ENCODE measurements at regions not wholly inside any gene's neighbourhood (a gene's known extent, or its start where the extent isn't known, plus 50 kb on each side); places are given as distances from the start of the nearest gene placed in this dataset.

DNA sequence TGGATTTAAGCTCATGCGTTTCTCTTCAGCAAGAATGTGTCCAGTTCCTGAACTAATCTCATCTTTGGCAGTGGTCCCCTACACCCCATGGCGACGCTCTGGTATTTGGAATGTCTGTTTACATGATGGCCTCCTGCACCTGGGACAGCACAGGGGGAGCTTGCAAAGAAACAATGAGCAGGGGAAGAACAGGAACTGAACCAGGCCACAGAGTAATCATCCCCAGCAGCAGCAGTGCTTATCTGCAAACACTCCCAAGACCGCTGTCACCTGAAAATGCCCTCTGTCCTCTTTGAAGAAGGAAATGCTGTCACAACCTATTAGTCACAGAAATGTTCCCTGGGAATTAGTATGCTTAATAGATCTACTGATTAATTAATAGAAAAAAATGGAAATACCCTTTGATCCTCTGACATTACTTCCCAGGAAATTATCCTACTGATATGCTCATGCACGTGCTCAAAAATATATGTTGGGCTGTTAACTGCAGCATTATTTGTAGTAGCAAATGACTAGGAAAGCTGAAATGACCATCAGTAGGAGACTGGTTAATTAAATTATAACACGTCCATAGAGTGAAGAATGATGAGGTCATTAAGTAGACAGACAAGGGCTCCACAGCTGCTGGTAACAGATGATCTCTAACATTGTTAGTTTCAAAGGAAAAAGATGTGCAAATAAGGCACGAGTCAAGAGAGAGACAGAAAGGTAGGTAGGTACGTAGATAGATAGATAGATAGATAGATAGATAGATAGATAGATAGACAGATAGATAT is 279.3 kb upstream of the FLRT2 start:
- Histone ChIP-seq H4K20me1 (no peaks in the 10 kb centered on the region), H3K4me3 (no peak overlapping the region), H3K27ac (no peak overlapping the region), H3K9ac (no peak overlapping the region), H3K4me1 (no peaks in the 10 kb centered on the region), H3K4me2 (no peak overlapping the region), H3K36me3 (no peaks in the 10 kb centered on the region), H3K27me3 (no peaks in the 10 kb centered on the region), H3K9me3 (replicated peaks in 1 of 11) (peaks cover 0 to 7% (median 0%) of the 10 kb centered on the region in 11 experiments; a peak in 2 of 22 replicates)
- TF ChIP-seq Cebpa-rat (IDR thresholded peaks at IDR 0.05): no peak

DNA sequence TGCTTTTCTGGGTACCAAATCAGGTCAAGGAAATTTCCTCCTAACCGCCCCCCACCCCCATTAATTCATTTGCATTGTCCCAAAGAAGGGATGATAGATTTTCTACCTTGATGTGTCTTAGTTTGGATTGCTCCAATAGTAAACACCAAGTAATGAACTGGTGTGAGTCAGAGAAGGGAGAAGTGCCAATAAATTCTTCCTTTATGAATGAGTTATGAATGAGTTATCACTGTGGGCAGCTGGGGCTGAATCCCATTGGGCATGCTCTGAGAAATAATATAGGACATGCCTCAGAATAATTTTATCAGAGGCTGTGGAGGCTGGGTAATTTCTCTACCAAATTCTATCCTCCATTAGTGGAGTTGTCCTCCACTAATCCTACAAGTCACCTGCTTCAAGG is 277.9 kb upstream of the FLRT2 start:
- peaks cover 0 to 7% (median 0%) of the 10 kb centered on the region in 11 experiments; a peak in 2 of 22 replicates for H3K9me3 ChIP-seq (replicated peaks in 1 of 11)
- TF ChIP-seq Cebpa-rat (IDR thresholded peaks at IDR 0.05): no peak
- H3K4me2 ChIP-seq: no peak overlapping the region
- H3K27me3 ChIP-seq: no peaks in the 10 kb centered on the region
- H3K4me3 ChIP-seq: no peak overlapping the region
- H4K20me1 ChIP-seq: no peaks in the 10 kb centered on the region
- H3K4me1 ChIP-seq: no peaks in the 10 kb centered on the region
- H3K27ac ChIP-seq: no peak overlapping the region
- H3K9ac ChIP-seq: no peak overlapping the region
- no peaks in the 10 kb centered on the region for H3K36me3 ChIP-seq

DNA sequence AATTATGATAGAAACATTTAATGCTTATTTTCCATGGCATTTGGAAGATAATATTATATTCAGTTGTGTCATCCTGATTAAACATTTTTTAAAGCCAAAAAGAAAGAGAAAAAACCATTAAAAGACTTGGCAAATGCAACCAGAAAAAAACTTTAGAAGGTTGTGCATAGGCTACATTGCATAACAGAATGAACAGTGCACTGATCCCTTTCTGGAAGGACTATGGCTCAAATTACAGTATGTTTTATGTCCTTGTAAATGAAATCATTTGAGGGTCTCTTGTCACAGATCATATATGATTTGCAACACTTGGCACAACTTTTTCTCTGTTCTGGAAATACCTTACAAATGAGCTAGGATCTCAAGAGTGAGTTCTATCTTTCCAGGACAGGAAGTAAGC is 275.2 kb upstream of the FLRT2 start:
- TF ChIP-seq Cebpa-rat (IDR thresholded peaks at IDR 0.05): no peak
- H3K36me3 ChIP-seq: no peaks in the 10 kb centered on the region
- no peaks in the 10 kb centered on the region for H3K9me3 ChIP-seq (replicated peaks in 1 of 11)
- no peak overlapping the region for H3K27ac ChIP-seq
- H4K20me1 ChIP-seq: no peaks in the 10 kb centered on the region
- no peaks in the 10 kb centered on the region for H3K27me3 ChIP-seq
- no peak overlapping the region for H3K9ac ChIP-seq
- no peak overlapping the region for H3K4me2 ChIP-seq
- no peak overlapping the region for H3K4me3 ChIP-seq
- no peaks in the 10 kb centered on the region for H3K4me1 ChIP-seq

DNA sequence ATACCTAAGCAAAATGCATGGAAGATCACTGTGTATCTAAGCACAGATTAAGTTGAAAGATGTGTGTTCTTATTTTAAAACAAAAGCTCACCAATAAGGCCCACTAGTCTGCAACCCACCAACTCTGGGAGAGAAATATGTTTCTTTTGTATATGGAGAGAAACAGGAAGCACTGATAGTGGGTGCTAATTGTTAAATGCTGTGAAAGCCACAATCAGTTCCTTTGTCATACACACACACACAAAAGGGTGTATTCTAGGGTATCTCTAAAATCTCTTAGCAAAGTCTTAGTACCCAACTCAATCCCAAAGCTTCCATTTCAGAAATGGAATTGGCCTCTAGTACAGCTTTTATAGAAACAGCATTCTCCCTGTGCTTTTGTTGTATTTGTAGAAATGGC is 272.7 kb upstream of the FLRT2 start:
- Histone ChIP-seq H3K36me3 (no peaks in the 10 kb centered on the region), H3K4me1 (no peaks in the 10 kb centered on the region), H3K4me3 (no peak overlapping the region), H3K9ac (no peak overlapping the region), H3K4me2 (no peak overlapping the region), H4K20me1 (no peaks in the 10 kb centered on the region), H3K9me3 (replicated peaks in 1 of 11) (no peaks in the 10 kb centered on the region), H3K27me3 (no peaks in the 10 kb centered on the region), H3K27ac (no peak overlapping the region)
- no peak for TF ChIP-seq Cebpa-rat (IDR thresholded peaks at IDR 0.05)

DNA sequence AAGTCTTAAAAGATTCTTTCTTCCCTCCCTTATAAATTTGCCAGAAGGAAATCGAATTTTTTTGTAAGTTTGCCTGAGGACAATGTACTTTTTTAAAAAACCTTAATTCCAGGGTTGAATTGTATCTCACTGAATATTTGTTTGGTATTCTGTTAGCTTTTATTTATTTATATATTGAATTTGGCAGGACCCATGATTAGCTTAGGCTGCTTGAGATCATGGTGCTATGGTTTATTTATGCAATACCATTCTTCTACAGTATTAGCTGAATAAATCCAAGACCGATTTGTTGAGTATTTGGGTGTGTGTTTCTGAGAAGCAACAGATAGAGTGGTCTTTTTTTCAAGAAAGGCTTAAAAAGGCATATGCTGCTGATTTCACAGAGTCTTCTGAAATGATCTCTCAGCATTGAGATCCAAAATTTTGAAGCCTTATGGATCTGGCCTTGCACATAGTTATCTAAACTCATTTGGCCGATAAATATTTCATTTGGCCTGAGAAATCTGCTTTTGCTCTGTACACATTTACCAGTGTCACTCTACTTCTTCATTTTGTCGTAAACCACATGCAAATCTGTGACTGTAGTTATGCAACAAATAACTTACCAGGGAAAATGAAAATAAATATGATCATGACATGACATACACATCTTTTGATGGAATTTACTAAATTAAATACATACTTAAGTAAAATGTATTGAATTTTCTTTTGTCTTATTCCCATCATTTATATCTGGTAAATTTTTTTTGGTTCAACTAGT is 265.8 kb upstream of the FLRT2 start:
- Histone ChIP-seq H3K9ac (peak overlapping the region in 1 of 11 experiments; percentile 29; a peak in 1 of 22 replicates), H3K4me3 (no peak overlapping the region), H3K4me2 (peak overlapping the region in 3 of 11 experiments; percentile 26 to 77 (median 30); a peak in 5 of 22 replicates), H3K27ac (peak overlapping the region in 3 of 11 experiments; percentile 32 to 71 (median 64); a peak in 4 of 22 replicates), H3K36me3 (no peaks in the 10 kb centered on the region), H3K27me3 (no peaks in the 10 kb centered on the region), H3K4me1 (peaks cover 0 to 26% (median 0%) of the 10 kb centered on the region in 10 experiments; a peak in 6 of 20 replicates), H4K20me1 (no peaks in the 10 kb centered on the region), H3K9me3 (replicated peaks in 1 of 11) (peaks cover 0 to 8% (median 0%) of the 10 kb centered on the region in 11 experiments; a peak in 2 of 22 replicates)
- no peak for TF ChIP-seq Cebpa-rat (IDR thresholded peaks at IDR 0.05)

DNA sequence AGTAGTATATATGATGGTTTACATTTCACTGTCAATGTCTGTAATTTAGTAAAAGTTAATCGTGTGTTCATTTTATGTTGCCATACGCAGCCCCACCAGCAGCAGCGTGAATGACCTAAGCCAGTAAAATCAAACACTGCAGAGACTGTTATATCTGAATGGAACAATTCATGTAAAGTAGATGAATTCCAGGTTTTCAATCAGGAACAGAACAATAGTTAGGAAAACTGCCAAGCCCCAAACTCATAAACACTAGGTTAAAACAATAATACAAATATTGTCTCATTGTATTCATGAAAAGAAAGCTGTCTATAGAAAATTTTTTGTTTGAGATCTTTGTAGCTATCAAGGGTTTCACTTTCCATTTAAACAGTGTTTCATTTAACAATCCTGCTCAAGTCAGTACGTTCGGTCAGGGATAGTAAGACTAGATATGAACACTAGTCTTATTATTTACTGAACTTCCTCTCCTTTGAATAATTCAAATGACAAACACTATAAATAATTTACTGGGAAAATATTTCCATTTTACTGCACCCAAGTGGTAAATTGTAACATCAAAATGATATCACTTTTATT is 256.8 kb upstream of the FLRT2 start:
- Histone ChIP-seq H3K9ac (no peak overlapping the region), H3K27me3 (no peaks in the 10 kb centered on the region), H4K20me1 (no peaks in the 10 kb centered on the region), H3K9me3 (replicated peaks in 1 of 11) (no peaks in the 10 kb centered on the region), H3K27ac (no peak overlapping the region), H3K4me3 (no peak overlapping the region), H3K4me1 (no peaks in the 10 kb centered on the region), H3K4me2 (no peak overlapping the region), H3K36me3 (no peaks in the 10 kb centered on the region)
- no peak for TF ChIP-seq Cebpa-rat (IDR thresholded peaks at IDR 0.05)

DNA sequence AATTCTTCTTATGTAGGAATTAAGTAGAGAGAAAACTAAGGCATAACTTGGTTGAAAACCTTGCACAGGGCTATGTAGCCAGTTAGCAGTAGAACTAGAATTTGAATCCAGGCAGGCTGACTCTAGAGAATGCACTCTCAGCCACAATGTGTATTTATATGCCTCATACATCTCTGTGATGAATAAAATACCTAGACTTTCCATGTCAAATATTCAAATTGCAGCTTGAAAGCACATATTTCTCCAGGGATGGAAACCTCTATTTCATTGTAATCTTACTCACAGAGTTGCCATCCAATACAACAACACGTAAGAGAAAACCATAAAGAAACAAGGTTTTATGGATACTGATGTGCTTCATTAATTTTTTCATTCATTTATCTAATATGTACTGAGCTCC is 256.0 kb upstream of the FLRT2 start:
- TF ChIP-seq Cebpa-rat (IDR thresholded peaks at IDR 0.05): no peak
- no peaks in the 10 kb centered on the region for H3K4me1 ChIP-seq
- H3K9me3 ChIP-seq (replicated peaks in 1 of 11): no peaks in the 10 kb centered on the region
- no peak overlapping the region for H3K4me2 ChIP-seq
- H3K4me3 ChIP-seq: no peak overlapping the region
- H4K20me1 ChIP-seq: no peaks in the 10 kb centered on the region
- no peak overlapping the region for H3K27ac ChIP-seq
- no peaks in the 10 kb centered on the region for H3K27me3 ChIP-seq
- H3K36me3 ChIP-seq: no peaks in the 10 kb centered on the region
- no peak overlapping the region for H3K9ac ChIP-seq

DNA sequence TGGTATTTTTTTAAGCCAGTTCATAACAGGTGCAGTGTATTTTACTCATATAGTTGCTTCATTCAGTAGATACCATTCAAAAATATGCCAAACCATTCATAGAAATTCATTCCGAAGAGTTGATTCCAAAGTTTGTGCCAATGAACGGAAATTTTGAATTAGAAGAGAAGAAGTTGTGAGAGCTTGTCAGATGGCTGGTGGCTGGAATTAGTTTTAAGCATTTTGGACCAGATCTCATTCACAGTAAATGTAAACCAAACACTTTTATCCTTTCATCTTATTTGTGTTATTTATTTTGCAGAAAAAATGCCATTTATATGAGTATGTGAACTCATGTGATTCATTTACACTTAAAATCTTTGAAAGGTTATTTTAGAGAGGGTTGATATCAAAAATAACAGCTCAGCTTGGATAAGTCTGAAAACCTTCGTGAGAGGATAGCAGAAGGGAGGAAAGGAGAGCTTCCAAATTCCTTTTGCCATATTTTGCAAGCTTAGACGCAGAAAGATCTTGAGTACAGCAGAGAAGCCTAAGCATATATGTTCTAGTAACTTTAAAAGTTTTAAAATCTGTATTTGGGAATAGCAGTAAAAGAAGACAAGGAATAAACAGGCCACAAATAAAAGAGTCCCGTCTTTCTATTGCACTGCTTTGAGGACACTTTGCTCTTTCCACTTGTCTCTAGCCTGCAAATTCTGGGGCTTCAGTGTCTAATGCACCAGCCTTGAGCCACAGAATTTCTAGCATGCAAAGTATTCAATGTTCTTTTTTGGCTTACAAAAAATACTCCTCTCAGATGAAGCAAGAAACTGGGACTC is 253.6 kb upstream of the FLRT2 start:
- H3K9me3 ChIP-seq (replicated peaks in 1 of 11): no peaks in the 10 kb centered on the region
- no peak overlapping the region for H3K4me3 ChIP-seq
- no peaks in the 10 kb centered on the region for H3K36me3 ChIP-seq
- H4K20me1 ChIP-seq: no peaks in the 10 kb centered on the region
- no peak overlapping the region for H3K9ac ChIP-seq
- TF ChIP-seq Cebpa-rat (IDR thresholded peaks at IDR 0.05): no peak
- no peaks in the 10 kb centered on the region for H3K27me3 ChIP-seq
- H3K4me1 ChIP-seq: peaks cover 0 to 2% (median 0%) of the 10 kb centered on the region in 10 experiments; a peak in 1 of 20 replicates
- H3K27ac ChIP-seq: no peak overlapping the region
- no peak overlapping the region for H3K4me2 ChIP-seq

DNA sequence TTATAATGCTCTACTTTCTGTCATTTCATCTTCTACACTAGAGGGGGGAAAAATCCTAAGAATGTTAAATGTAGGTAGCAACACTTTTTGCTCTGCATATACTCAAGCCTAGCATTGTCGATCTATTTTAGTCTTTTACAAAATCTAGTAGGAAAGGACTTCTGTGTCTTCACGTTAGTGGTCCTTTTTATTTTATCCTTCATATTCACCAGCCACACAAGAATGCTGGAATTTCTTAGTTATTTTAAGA is 253.0 kb upstream of the FLRT2 start:
- Histone ChIP-seq H3K4me3 (no peak overlapping the region), H3K4me2 (no peak overlapping the region), H3K9ac (no peak overlapping the region), H4K20me1 (no peaks in the 10 kb centered on the region), H3K9me3 (replicated peaks in 1 of 11) (no peaks in the 10 kb centered on the region), H3K27ac (no peak overlapping the region), H3K27me3 (no peaks in the 10 kb centered on the region), H3K4me1 (peaks cover 0 to 7% (median 0%) of the 10 kb centered on the region in 10 experiments; a peak in 1 of 20 replicates), H3K36me3 (no peaks in the 10 kb centered on the region)
- no peak for TF ChIP-seq Cebpa-rat (IDR thresholded peaks at IDR 0.05)

Measured in BLaER1 treated with 17β-estradiol and CSF1 and Interleukin-3, amounts not matched to agents 10 nM and 100 nM (cell line).